ENCODE measurements at regions not wholly inside any gene's neighbourhood (a gene's known extent, or its start where the extent isn't known, plus 50 kb on each side); places are given as distances from the start of the nearest gene placed in this dataset.

DNA sequence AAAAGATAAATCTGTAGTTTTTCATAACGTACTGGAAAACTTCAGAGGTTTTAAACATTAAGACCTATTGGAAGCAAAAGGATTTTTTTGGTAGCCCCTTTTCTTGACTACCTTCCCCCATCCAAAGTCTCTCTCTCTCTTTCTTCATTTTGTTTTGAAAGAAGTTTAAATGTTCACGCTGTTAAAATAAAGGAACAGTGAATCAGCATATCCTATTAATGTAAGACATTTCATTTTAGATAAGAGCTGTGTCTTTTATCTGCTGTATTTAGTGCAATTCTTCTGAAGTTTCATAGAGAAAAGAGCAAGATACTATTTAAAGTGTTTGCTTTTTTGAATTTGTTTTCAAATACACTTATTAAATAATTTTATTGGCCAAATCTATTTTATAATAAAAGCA lies 205.5 kb upstream of the POU3F3 start:
- TF ChIP-seq CTCF (IDR thresholded peaks at IDR 0.05; ENCODE audit: borderline replicate concordance, insufficient read depth, low read depth, low read length) = no peak
- no peak overlapping the region for H3K4me3 ChIP-seq (ENCODE audit: low read depth, low read length)

DNA sequence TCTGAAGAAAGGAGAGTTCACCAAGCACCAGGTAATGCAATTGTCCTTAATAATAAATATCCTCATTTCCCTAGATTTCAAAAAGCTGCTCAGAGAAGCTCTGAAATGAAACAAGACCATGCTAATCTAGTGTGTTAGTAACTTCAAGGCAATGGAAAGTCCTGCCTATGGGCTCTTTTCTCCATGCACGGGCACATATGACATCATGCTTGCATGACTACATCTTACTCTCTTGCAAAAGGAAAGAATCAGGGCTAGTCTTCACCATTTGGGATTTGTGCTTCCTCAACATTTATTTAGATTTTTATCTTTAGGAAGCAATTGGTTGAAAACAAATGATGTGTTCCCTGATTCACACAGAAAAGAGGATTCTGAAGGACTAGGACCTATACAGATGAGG lies 204.0 kb upstream of the POU3F3 start:
- TF ChIP-seq CTCF (IDR thresholded peaks at IDR 0.05; ENCODE audit: borderline replicate concordance, insufficient read depth, low read depth, low read length) = no peak
- no peak overlapping the region for H3K4me3 ChIP-seq (ENCODE audit: low read depth, low read length)

- no peak for TF ChIP-seq CTCF (IDR thresholded peaks at IDR 0.05; ENCODE audit: borderline replicate concordance, insufficient read depth, low read depth, low read length)
- no peak overlapping the region for H3K4me3 ChIP-seq (ENCODE audit: low read depth, low read length)
These were observed 203.4 kb upstream of the POU3F3 start for GRCh38 chr2:104650405-104650996.

DNA sequence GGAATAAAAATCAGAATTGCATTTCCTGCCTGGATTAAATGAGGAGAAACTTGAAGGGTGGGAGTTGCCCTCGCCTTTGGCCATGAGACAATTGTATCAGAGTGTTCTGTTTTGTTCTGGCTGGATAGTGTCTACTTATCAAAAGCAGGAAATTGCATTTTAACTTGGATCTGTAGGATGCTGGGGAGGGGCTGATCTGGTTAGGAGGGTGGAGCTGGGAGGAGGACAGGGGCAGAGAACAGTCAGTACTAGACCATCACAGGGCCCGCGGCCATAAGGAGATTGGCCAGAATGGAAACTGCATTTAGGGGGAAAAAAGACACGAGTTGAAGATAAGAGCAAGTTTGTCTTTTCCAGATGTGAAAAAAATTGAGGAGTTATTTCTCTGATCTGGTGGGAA lies 199.1 kb upstream of the POU3F3 start:
- no peak overlapping the region for H3K4me3 ChIP-seq (ENCODE audit: low read depth, low read length)
- TF ChIP-seq CTCF (IDR thresholded peaks at IDR 0.05; ENCODE audit: borderline replicate concordance, insufficient read depth, low read depth, low read length) = no peak

DNA sequence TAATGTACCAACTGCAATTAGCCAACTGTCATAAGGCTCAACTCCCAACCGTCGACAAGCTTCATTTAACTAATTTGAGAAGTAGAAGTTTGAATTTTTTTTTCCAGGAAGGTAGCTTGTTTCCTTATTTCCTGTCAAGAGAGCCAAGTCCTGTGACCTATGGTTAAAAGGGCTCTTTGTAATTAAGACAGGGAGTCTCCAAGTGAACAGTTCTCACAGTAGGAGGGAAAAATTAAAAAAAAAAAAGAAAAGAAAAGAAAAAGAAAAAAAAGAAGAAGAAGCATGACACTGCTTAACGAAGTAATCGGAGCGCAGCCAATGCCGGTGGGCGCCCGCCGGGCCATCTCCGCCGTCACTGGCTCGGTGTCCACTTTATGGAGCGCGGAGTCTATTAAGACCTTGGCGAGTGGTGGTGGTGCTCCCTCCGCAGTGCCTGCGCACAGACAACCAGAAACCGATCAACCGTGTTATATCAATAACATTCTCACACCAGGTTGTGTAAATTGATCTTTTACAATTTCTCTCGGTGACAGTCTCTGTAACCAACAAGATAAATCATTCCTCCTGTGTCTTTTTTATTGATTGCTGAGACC lies 197.2 kb upstream of the POU3F3 start:
- TF ChIP-seq CTCF (IDR thresholded peaks at IDR 0.05; ENCODE audit: borderline replicate concordance, insufficient read depth, low read depth, low read length) = no peak
- H3K4me3 ChIP-seq (ENCODE audit: low read depth, low read length) = no peak overlapping the region

- H3K4me3 ChIP-seq (ENCODE audit: low read depth, low read length) = no peak overlapping the region
- no peak for TF ChIP-seq CTCF (IDR thresholded peaks at IDR 0.05; ENCODE audit: borderline replicate concordance, insufficient read depth, low read depth, low read length)
These were observed 195.6 kb upstream of the POU3F3 start for GRCh38 chr2:104658144-104658835.
